Neural cell (in vitro differentiated cells): ENCODE measurements at regions not wholly inside any gene's neighbourhood (a gene's known extent, or its start where the extent isn't known, plus 50 kb on each side); places are given as distances from the start of the nearest gene placed in this dataset.

ENCODE experiments used
- EP300 ChIP-seq: fragments of 450-650 bp; conservative IDR thresholded peaks from 2 replicates; pipeline ENCODE4 v1.6.1; 2014; ENCODE audit warnings: antibody characterized with exemption, mild to moderate bottlenecking, moderate library complexity; ENCODE audit not compliant: poor library complexity, severe bottlenecking
- RAD21 ChIP-seq: fragments of 450-650 bp; conservative IDR thresholded peaks from 2 replicates; pipeline ENCODE4 v1.6.1; 2014; ENCODE audit warnings: antibody characterized with exemption, mild to moderate bottlenecking, moderate library complexity
- TF ChIP-seq, protein P1 (sequence below): IDR thresholded peaks from 2 replicates; pipeline ENCODE4 v1.6.1; 2012; ENCODE audit warnings: borderline replicate concordance

DNA sequence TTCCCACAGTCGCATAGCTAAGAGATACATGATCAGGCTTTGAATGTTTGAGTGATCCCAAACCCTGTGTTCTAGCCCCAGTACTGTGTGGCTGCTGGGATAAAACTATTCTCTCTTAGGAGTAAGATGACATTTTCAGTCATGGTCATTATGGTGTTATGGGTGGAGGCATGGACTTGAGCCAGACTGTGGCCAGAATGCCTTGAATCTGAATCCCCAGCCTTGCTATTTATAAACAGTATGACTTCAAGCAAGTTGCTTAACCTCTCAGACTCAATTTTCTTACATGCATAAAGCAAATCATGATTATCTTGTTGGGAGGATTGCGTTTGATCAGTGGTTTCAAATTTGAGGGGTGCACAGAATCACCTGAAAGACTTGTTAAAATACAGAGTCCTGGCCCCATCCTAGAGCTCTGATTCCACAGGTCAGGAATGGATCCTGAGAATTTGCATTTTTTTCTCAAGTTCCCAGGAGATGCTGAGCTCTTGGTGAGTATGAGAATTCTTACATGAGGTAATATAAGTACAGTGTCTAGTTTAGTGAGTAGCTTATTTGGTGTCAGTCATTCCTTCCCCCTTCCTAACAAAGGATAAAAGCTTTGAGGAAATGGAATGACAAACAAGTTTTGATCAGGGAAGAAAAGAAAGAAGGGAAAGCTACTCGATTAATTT, 571.7 kb downstream of the METTL15 start:
- TF ChIP-seq RAD21 (no peak), EP300 (no peak)
- TF ChIP-seq, protein P1, sequence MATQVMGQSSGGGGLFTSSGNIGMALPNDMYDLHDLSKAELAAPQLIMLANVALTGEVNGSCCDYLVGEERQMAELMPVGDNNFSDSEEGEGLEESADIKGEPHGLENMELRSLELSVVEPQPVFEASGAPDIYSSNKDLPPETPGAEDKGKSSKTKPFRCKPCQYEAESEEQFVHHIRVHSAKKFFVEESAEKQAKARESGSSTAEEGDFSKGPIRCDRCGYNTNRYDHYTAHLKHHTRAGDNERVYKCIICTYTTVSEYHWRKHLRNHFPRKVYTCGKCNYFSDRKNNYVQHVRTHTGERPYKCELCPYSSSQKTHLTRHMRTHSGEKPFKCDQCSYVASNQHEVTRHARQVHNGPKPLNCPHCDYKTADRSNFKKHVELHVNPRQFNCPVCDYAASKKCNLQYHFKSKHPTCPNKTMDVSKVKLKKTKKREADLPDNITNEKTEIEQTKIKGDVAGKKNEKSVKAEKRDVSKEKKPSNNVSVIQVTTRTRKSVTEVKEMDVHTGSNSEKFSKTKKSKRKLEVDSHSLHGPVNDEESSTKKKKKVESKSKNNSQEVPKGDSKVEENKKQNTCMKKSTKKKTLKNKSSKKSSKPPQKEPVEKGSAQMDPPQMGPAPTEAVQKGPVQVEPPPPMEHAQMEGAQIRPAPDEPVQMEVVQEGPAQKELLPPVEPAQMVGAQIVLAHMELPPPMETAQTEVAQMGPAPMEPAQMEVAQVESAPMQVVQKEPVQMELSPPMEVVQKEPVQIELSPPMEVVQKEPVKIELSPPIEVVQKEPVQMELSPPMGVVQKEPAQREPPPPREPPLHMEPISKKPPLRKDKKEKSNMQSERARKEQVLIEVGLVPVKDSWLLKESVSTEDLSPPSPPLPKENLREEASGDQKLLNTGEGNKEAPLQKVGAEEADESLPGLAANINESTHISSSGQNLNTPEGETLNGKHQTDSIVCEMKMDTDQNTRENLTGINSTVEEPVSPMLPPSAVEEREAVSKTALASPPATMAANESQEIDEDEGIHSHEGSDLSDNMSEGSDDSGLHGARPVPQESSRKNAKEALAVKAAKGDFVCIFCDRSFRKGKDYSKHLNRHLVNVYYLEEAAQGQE = no peak
